NCI-H748 treated with DMSO at 0.1 percent for 48 hours (cell line): ENCODE measurements at regions not wholly inside any gene's neighbourhood (a gene's known extent, or its start where the extent isn't known, plus 50 kb on each side); places are given as distances from the start of the nearest gene placed in this dataset.
"Not testable (repeated sequence)": the region's sequence is repeated elsewhere in the genome, so short reads cannot be mapped to it uniquely, and the experiment has no call there.

Experiments used
- DNase-seq: peaks from one replicate; lab custom pipeline; 2025; lab: John Stamatoyannopoulos, UW

GRCh38 chr15:23850666-23851065, 163.6 kb upstream of the NDN start:
- no peak for DNase-seq

GRCh38 chr15:23851921-23852320, 164.8 kb upstream of the NDN start:
- DNase-seq: no peak

DNA sequence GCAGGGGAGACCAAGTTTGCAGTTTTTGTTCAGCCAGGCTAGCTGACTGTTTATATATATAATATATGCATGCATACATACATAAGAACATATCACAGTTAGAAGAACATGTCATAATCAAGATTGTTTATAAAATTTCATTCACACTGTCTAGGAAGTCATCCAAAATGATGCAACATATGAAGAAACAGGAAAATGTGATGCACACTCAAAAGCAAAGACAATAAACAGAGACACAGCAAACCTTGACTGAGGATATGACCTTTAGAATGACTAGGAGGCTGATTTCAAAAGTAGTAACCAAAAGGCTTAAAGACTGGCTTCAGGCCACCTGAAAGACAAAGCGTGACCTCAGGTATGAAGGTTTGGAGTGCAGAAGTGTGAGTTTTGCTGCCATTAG, 166.2 kb upstream of the NDN start:
- no peak for DNase-seq

GRCh38 chr15:23854203-23854911, 167.3 kb upstream of the NDN start:
- no peak for DNase-seq

DNA sequence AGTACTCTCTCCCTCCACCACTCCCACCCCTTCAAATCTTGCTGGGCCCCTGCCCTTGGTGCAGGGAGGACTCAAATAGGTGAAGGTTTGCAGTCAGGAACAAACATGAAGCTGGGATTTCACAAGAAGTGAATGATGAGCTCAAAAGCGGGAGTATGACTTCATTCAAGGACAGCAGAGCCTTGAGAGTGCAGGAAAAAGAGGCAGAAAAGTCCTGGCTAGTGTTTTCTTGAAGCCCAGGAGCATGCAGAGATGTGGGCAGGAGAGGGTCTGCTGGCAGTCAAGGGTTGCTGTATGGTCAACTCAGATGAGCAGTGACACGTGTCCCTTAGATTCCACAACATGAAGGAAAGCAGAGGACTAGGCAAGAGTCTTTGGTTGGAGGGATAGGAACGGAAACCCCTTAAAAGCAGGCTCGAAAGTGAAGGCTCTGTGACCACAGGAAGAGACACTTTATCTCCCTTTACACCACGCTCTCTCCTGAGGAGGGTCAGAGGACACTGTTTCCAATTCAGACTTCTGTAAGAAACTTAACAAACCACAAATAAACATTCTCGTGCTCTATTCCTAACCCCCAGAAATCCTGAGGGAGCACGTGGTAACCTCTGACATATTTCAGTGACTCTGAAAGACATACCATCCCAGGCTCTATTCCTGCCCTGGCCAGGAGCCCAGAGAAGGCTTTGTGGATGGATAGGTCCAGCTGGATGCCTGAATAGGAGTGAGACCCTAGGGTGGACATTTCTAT, 168.0 kb upstream of the NDN start:
- DNase-seq: no peak

DNA sequence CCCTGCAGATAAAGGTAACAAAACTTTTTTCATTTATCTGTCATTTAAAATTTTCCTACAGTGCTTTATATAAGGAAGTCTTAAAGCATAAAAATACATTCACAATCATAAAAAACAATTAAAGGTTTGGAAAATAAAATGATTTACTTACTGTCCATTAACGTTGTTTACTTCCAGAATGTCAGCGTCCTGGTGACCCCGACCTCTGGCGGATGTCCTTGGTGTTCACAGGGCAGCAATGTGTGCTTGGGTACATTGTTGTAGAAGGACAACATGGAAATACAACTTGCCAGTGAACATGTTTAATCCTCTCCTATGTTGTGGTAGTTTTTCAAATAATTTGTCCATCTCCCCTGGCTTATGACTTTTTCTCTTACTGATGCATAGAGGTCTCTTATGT, 168.8 kb upstream of the NDN start:
- no peak for DNase-seq

- DNase-seq: peak; percentile 27
Measured at GRCh38 chr15:23857028-23857641, 170.0 kb upstream of the NDN start.

DNA sequence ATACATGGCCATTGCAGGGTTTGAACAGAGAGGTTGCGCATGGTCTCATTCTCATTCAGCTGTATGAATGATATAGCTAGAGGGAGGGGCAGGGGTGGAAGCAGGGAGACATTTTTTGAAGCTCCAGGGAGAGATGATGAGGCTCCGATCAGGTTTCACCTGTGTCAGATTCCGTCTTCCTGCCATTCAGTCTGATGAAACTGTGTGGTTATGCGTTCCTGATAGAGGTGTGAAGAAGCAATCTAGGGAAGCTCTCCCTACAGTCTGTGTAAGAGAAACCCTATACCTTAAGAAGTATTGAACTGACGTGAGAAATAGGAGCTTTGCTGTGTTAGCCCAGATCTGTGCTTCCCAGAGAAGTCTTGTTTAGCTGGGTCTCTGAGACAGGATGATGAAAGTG, 171.9 kb upstream of the NDN start:
- no peak for DNase-seq

DNA sequence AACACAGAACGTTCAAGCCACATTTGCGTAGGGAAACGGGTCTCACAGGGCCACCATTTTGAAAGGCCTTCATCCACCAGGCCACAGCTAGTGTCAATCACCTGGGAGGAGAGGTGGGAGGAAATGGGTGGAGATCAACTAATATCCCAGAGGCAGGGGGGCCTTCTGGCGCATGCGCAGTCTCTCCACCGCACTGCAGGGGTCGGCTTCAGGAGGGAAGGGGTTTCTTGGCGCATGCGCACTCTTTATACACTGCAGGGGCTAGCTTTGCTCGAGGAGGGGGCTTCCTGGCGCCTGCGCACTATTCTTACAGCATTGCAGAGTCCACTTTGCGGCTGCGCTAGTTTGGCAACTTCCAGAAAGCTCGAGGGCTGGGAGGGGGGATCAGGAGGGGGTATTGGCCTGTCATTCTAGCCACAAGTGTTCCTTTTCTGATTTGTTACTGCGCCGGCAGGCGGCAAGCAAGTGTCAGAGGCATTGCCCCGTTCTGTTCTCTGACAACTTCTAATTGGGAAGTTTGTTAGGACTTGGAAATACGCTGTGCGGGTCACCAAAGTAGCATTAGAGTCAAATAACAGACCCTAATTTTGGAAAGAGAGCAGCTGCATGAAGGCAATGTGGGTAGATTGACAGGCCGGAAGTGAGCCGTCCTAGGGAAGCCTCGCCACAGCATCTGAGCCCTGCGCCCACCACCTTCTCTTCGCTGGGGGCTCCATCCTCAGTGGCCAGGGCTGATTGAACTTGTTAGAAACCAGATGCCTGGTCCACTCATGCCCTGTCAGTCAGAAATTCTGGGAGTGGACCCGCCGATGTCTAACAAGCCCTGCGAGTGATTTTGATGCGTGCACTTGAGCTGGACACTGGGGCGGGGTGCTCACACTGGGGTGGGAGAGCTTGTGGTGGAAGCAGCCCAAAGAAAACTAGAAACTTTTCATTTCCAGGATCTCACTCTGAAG, 173.5 kb upstream of the NDN start:
- no peak for DNase-seq

DNA sequence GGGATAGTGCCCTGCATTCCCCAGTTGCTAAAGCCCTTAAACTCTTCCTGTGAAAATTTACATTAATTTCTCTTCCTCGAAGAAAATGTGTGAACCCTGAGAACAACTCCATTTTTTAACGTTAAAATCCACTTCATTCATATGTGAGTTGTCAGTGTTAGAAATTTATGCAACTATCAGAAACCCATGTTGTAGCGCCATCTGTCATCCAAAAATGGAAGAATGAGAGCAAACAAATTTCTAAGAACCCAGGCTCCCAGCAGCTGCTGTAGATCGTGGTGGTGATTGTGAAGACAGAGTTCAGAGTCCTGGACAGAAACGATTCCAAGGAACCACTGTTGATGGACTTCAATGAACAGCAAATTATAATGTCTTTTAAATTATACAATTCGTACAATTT, 179.7 kb upstream of the NDN start:
- no peak for DNase-seq

GRCh38 chr15:23869396-23869795, 182.3 kb upstream of the NDN start:
- no peak for DNase-seq

- not testable (repeated sequence) for DNase-seq
Measured at GRCh38 chr15:23873613-23874012, 186.5 kb upstream of the NDN start.

DNA sequence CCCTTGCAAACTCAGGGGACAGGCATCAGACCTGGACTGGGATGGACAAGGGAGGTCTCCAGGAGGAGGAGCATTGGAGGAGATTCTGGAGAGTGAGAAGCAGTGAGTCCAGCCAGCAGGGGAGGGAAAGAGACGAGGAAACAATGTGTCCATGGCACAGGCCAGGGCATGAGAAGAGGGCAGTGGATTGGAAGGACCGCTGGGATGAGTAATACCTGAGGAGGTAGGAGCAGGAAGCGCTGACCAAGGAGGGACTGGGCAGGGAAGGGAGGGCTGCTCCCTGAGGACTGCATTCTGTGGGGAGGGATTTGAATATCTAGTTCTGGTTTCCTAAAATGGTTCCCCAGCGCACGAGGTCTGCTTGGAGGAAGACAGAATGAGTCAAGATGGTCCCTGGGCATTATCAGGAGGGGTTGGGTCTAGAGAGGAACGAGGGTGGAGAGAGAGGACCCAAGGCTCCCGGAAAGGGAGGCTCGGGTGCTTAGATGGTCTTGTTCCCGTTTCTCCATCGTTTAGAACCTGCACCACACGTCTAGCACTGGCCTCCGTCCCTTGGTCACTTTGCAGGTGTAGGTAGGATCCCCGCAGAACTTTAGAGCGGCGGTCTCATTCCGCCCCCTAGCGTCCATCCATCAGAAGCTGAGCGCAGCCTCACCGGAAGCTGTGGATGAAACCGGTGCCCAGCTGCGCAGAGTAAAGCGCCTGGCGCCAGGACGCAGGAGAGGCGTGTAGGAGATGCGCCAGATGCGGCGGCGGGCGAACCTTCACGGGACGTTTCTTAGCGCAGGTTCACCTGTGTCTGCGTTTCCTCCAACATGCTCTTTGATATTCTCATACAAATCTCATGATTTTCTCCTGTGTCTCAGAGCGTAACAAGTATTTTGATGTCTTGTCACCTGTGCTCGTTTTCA, 190.7 kb upstream of the NDN start:
- DNase-seq: peak; percentile 45

DNA sequence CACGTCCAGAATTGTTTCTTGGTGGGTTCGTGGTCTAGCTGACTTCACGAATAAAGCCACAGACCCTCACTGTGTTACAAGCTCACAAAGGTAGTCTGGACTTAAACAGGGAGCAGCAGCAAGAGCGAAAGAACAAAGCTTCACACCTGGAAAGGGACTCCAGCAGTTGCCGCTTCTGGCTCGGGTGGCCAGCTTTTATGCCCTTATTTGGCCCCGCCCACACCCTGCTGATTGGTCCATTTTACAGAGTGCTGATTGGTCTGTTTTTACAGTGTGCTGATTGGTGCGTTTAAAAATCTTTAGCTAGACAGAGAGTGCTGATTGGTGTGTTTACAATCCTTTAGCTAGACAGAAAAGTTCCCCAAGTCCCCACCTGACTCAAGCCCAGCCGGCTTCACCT, 194.2 kb upstream of the NDN start:
- DNase-seq: no peak

- no peak for DNase-seq
Measured at GRCh38 chr15:23890218-23890617, 203.1 kb upstream of the NDN start.

- no peak for DNase-seq
Measured at GRCh38 chr15:23897091-23897490, 210.0 kb upstream of the NDN start.

DNA sequence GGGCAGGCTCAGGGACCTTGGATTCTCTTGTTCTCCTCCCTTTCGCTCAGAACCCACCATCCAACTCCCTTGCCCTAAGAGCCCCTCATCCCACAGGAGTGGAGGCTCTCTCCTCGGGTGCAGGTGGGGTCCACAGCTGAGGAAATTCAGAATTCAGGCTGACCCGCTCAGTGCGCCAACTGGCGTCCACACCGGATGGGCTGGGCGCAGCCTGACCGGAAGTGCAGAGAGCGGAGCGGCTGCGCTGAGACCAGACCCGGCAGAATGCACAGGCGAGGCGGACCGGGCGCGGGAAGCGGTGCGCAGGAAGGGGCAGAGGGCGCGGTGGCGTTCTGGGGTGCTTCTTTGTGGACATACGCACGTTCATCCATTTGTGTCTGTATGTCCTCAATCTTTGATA, 210.4 kb upstream of the NDN start:
- DNase-seq: no peak

GRCh38 chr15:23910030-23910429, 222.9 kb upstream of the NDN start:
- no peak for DNase-seq

GRCh38 chr15:23912191-23912590, 225.1 kb upstream of the NDN start:
- no peak for DNase-seq

GRCh38 chr15:23913081-23913480, 226.0 kb upstream of the NDN start:
- no peak for DNase-seq

DNA sequence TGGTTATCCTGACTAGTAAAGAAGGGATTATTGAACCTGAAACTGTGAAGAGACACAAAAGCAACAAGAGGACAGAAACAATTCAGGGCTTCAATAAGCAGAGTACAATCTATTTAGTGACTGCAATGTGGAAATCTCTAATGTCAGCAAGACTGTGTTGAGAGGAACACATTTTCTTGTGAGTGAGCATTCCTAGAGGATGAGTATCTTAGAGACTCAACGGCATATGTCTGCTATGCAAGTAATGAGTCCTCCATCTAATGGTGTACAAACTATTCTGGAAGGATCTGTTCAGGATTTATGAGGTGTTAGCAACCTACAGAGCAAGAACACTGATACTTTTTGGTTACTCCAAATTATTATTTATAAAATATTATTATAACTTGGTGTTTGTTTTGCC, 226.5 kb upstream of the NDN start:
- DNase-seq: no peak
